ENCODE measurements at regions not wholly inside any gene's neighbourhood (a gene's known extent, or its start where the extent isn't known, plus 50 kb on each side); places are given as distances from the start of the nearest gene placed in this dataset.

GRCh38 chrX:9195199-9195880 is 161.4 kb upstream of the FAM9B start:
- TF ChIP-seq EP300 (IDR thresholded peaks at IDR 0.05; ENCODE audit: borderline replicate concordance in 1 of 2, low read depth in 2 of 2, low read length in 2 of 2) (no peak), CTCF (IDR thresholded peaks at IDR 0.05; ENCODE audit: control extremely low read depth in 1 of 3, insufficient read depth in 1 of 3, low read depth in 1 of 3, low read length in 3 of 3) (no peak), TAF1 (IDR thresholded peaks at IDR 0.05; ENCODE audit: low read depth, low read length) (no peak), SIN3A (conservative IDR thresholded peaks at IDR 0.05 in 1 of 2, IDR thresholded peaks at IDR 0.05 in 1 of 2; ENCODE audit: low read depth in 1 of 2, low read length in 2 of 2) (no peak), POLR2A (IDR thresholded peaks at IDR 0.05; ENCODE audit: control extremely low read depth in 1 of 2, low read depth in 2 of 2, low read length in 2 of 2) (no peak), SRF (IDR thresholded peaks at IDR 0.05; ENCODE audit: low read depth, low read length) (no peak), MAX (IDR thresholded peaks at IDR 0.05) (no peak), KDM1A (IDR thresholded peaks at IDR 0.05; ENCODE audit: borderline replicate concordance, low read length) (no peak), POLR2AphosphoS5 (IDR thresholded peaks at IDR 0.05; ENCODE audit: low read depth, low read length) (no peak), SP1 (IDR thresholded peaks at IDR 0.05; ENCODE audit: low read depth, low read length) (no peak), EZH2 (IDR thresholded peaks at IDR 0.05; ENCODE audit: low read depth, low read length, severe bottlenecking) (no peak), CHD2 (IDR thresholded peaks at IDR 0.05; ENCODE audit: low read length) (no peak), NRF1 (IDR thresholded peaks at IDR 0.05; ENCODE audit: low read depth, low read length) (no peak), USF2 (IDR thresholded peaks at IDR 0.05; ENCODE audit: low read length) (no peak)
